Erythroblast (primary cell): ENCODE measurements at regions not wholly inside any gene's neighbourhood (a gene's known extent, or its start where the extent isn't known, plus 50 kb on each side); places are given as distances from the start of the nearest gene placed in this dataset.

Experiments
- GATA1 ChIP-seq: IDR thresholded peaks from 2 replicates; pipeline ENCODE4 v1.6.1; 2011; ENCODE audit warnings: low read depth, mild to moderate bottlenecking, control low read depth, low read length, moderate library complexity
- POLR2A ChIP-seq: IDR thresholded peaks from 2 replicates; pipeline ENCODE4 v1.6.1; 2011; ENCODE audit warnings: mild to moderate bottlenecking, low read length

DNA sequence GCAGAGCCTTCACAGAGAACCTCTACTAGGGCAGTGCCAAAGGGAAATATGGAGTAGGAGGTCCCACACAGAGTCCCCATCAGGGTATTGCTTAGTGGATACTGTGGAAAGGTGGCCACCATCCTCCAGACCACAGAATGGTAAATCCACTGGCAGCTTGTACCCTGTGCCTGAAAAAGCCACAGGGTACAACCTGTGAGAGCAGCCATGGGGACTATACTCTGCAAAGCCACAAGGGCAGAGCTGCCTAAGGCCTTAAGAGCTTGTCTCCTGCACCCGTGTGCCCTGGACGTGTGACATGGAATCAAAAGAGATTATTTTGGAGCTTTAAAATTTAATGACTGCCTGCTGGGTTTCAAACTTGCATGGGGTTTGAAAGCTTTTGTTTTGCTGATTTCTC lies 118.0 kb upstream of the SEC14L1 start:
- TF ChIP-seq POLR2A (no peak), GATA1 (no peak)
